Thyroid gland (tissue), 4 donors: ENCODE measurements at regions not wholly inside any gene's neighbourhood (a gene's known extent, or its start where the extent isn't known, plus 50 kb on each side); places are given as distances from the start of the nearest gene placed in this dataset.

Experiments used
- POLR2A ChIP-seq, 2 donors: fragments of 450-650 bp; IDR thresholded peaks; one replicate each; pipeline ENCODE4 v1.6.1; 2017; ENCODE audit warnings: antibody characterized with exemption in 2 of 2, mild to moderate bottlenecking in 2 of 2, moderate library complexity in 1 of 2
- TF ChIP-seq, protein P1 (sequence below), 6 experiments: fragments of 200-600 bp in 3 of 6; fragments of 450-650 bp in 3 of 6; sonication (generic) in 3 of 6; IDR thresholded peaks; one replicate each; pipeline ENCODE4 v1.5.1; 2016 to 2019; ENCODE audit warnings: antibody characterized with exemption in 6 of 6, mild to moderate bottlenecking in 2 of 6, inconsistent platforms in 1 of 6, moderate library complexity in 1 of 6

DNA sequence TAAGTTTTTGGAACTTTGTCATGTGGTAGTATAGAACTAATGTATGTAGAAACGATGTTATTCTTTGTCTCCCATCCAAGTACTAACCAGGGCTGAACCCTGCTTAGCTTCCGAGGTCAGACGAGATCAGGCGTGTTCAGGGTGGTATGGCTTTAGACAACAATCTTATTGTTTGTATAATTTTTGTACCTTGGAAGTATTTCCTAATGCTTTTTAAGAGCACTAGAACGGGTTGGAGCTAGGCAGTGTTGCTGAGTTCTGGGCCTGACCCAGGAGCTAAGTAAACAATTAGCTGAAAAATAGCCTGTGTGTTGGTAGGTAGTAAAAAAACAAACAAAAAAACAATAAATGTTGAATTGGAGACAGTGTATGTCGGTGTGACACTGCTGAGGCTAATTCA is 244.3 kb downstream of the EMP1 start:
- TF ChIP-seq, protein P1, sequence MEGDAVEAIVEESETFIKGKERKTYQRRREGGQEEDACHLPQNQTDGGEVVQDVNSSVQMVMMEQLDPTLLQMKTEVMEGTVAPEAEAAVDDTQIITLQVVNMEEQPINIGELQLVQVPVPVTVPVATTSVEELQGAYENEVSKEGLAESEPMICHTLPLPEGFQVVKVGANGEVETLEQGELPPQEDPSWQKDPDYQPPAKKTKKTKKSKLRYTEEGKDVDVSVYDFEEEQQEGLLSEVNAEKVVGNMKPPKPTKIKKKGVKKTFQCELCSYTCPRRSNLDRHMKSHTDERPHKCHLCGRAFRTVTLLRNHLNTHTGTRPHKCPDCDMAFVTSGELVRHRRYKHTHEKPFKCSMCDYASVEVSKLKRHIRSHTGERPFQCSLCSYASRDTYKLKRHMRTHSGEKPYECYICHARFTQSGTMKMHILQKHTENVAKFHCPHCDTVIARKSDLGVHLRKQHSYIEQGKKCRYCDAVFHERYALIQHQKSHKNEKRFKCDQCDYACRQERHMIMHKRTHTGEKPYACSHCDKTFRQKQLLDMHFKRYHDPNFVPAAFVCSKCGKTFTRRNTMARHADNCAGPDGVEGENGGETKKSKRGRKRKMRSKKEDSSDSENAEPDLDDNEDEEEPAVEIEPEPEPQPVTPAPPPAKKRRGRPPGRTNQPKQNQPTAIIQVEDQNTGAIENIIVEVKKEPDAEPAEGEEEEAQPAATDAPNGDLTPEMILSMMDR (IDR thresholded peaks at IDR 0.05), result no peak
- TF ChIP-seq POLR2A (IDR thresholded peaks at IDR 0.05), result no peak
